ENCODE measurements at regions not wholly inside any gene's neighbourhood (a gene's known extent, or its start where the extent isn't known, plus 50 kb on each side); places are given as distances from the start of the nearest gene placed in this dataset.

- no peaks in the 10 kb centered on the region for H3K36me3 Mint-ChIP-seq
- H3K4me1 ChIP-seq (ENCODE audit: control insufficient read depth in 1 of 2, insufficient read depth in 2 of 2, low read length in 2 of 2): no peaks in the 10 kb centered on the region
- no peaks in the 10 kb centered on the region for H3K36me3 ChIP-seq (replicated peaks in 1 of 2; ENCODE audit: control insufficient read depth in 1 of 2, insufficient read depth in 2 of 2, low read length in 2 of 2)
- H3K4me3 Mint-ChIP-seq: no peak overlapping the region
- H3K79me2 ChIP-seq (ENCODE audit: insufficient read depth, low read length): no peaks in the 10 kb centered on the region
- no peak overlapping the region for H3K4me3 ChIP-seq (replicated peaks in 1 of 3; ENCODE audit: low read depth in 2 of 3, low read length in 3 of 3)
- intact Hi-C loops (cut with micrococcal nuclease): no loop called here
- TF ChIP-seq CTCF (IDR thresholded peaks at IDR 0.05): no peak
- WGBS (ENCODE audit: insufficient coverage): 50% methylated on average over 1 of the region's 4 CpGs
- H3K27ac ChIP-seq (ENCODE audit: low read depth in 1 of 2, low read length in 2 of 2): no peak overlapping the region
- no peaks in the 10 kb centered on the region for H3K27me3 ChIP-seq (ENCODE audit: control insufficient read depth in 2 of 2, insufficient read depth in 2 of 2, low read length in 2 of 2)
- H3K9ac ChIP-seq (ENCODE audit: insufficient read depth, low read length, poor library complexity, severe bottlenecking): no peak overlapping the region
- no peak overlapping the region for H3K27ac Mint-ChIP-seq
- no peaks in the 10 kb centered on the region for H4K20me1 ChIP-seq (ENCODE audit: insufficient read depth, low read length)
- H3K9me3 ChIP-seq (replicated peaks in 1 of 2; ENCODE audit: control insufficient read depth in 1 of 2, insufficient read depth in 1 of 2, low read length in 2 of 2): no peaks in the 10 kb centered on the region
- H3K9me3 Mint-ChIP-seq: no peaks in the 10 kb centered on the region
- no peaks in the 10 kb centered on the region for H3K27me3 Mint-ChIP-seq (ENCODE audit: low read depth in 3 of 3)
- no peak overlapping the region for H3K4me2 ChIP-seq (replicated peaks; ENCODE audit: extremely low read depth, low read length, poor library complexity, severe bottlenecking)
- DNase-seq: no peak
- H2AFZ ChIP-seq (ENCODE audit: insufficient read depth, low read depth, low read length, poor library complexity, severe bottlenecking): no peak overlapping the region
- no peaks in the 10 kb centered on the region for H3K4me1 Mint-ChIP-seq
These were observed 249.2 kb upstream of the GCFC2 start for GRCh38 chr2:75959724-75960471.

GRCh38 chr2:75954761-75955160, 244.0 kb upstream of the GCFC2 start:
- no peak overlapping the region for H3K27ac Mint-ChIP-seq
- intact Hi-C loops (cut with micrococcal nuclease): no loop called here

More at GRCh38 chr2:75954761-75955160, 244.0 kb upstream of the GCFC2 start:
- no peaks in the 10 kb centered on the region for H3K36me3 Mint-ChIP-seq
- Histone ChIP-seq H3K9me3 (replicated peaks in 1 of 2; ENCODE audit: control insufficient read depth in 1 of 2, insufficient read depth in 1 of 2, low read length in 2 of 2) (no peaks in the 10 kb centered on the region), H3K4me1 (ENCODE audit: control insufficient read depth in 1 of 2, insufficient read depth in 2 of 2, low read length in 2 of 2) (no peaks in the 10 kb centered on the region), H3K4me3 (replicated peaks in 1 of 3; ENCODE audit: low read depth in 2 of 3, low read length in 3 of 3) (no peak overlapping the region), H3K9ac (ENCODE audit: insufficient read depth, low read length, poor library complexity, severe bottlenecking) (no peak overlapping the region), H4K20me1 (ENCODE audit: insufficient read depth, low read length) (no peaks in the 10 kb centered on the region), H3K79me2 (ENCODE audit: insufficient read depth, low read length) (no peaks in the 10 kb centered on the region), H2AFZ (ENCODE audit: insufficient read depth, low read depth, low read length, poor library complexity, severe bottlenecking) (no peak overlapping the region), H3K4me2 (replicated peaks; ENCODE audit: extremely low read depth, low read length, poor library complexity, severe bottlenecking) (no peak overlapping the region), H3K27me3 (ENCODE audit: control insufficient read depth in 2 of 2, insufficient read depth in 2 of 2, low read length in 2 of 2) (no peaks in the 10 kb centered on the region), H3K27ac (ENCODE audit: low read depth in 1 of 2, low read length in 2 of 2) (no peak overlapping the region), H3K36me3 (replicated peaks in 1 of 2; ENCODE audit: control insufficient read depth in 1 of 2, insufficient read depth in 2 of 2, low read length in 2 of 2) (no peaks in the 10 kb centered on the region)
- no peak overlapping the region for H3K4me3 Mint-ChIP-seq
- H3K4me1 Mint-ChIP-seq: no peaks in the 10 kb centered on the region
- H3K27me3 Mint-ChIP-seq (ENCODE audit: low read depth in 3 of 3): no peaks in the 10 kb centered on the region
- TF ChIP-seq CTCF (IDR thresholded peaks at IDR 0.05): no peak
- no peaks in the 10 kb centered on the region for H3K9me3 Mint-ChIP-seq
- DNase-seq: no peak
